KMS-11 (cell line): ENCODE measurements at regions not wholly inside any gene's neighbourhood (a gene's known extent, or its start where the extent isn't known, plus 50 kb on each side); places are given as distances from the start of the nearest gene placed in this dataset.

Experiments
- H2AFZ ChIP-seq: fragments of 200-600 bp; sonication (generic); 2 replicates; pipeline ENCODE4 v1.6.1; 2016; ENCODE audit warnings: antibody characterized with exemption, mixed run types, low read depth
- H3K27ac ChIP-seq: fragments of 200-600 bp; sonication (generic); 2 replicates; pipeline ENCODE4 v1.6.1; 2016; ENCODE audit warnings: mild to moderate bottlenecking, mixed run types
- H3K27me3 ChIP-seq: fragments of 200-600 bp; sonication (generic); 2 replicates; pipeline ENCODE4 v1.6.1; 2017; ENCODE audit warnings: mild to moderate bottlenecking, low read depth, mixed run types, moderate library complexity; ENCODE audit not compliant: insufficient read depth
- H3K36me3 ChIP-seq: fragments of 200-600 bp; sonication (generic); 2 replicates; pipeline ENCODE4 v1.6.1; 2017; ENCODE audit warnings: mild to moderate bottlenecking, mixed run types; ENCODE audit not compliant: insufficient read depth
- H3K4me1 ChIP-seq: fragments of 200-600 bp; sonication (generic); 2 replicates; pipeline ENCODE4 v1.6.1; 2016; ENCODE audit warnings: mild to moderate bottlenecking, low read depth, mixed run types; ENCODE audit not compliant: poor library complexity, severe bottlenecking
- H3K4me2 ChIP-seq: fragments of 200-600 bp; sonication (generic); 2 replicates; pipeline ENCODE4 v1.7.0; 2016; ENCODE audit warnings: mild to moderate bottlenecking, mixed run types
- H3K4me3 ChIP-seq: fragments of 200-600 bp; sonication (generic); IDR thresholded peaks from 2 replicates; pipeline ENCODE4 v1.6.1; 2017; ENCODE audit warnings: low read depth, low read length, mixed read lengths; ENCODE audit not compliant: insufficient read depth
- H3K79me2 ChIP-seq: fragments of 200-600 bp; sonication (generic); 2 replicates; pipeline ENCODE4 v1.6.1; 2016; ENCODE audit warnings: low read depth, mixed run types; ENCODE audit not compliant: insufficient read depth
- H3K9ac ChIP-seq: fragments of 200-600 bp; sonication (generic); 2 replicates; pipeline ENCODE4 v1.6.1; 2016; ENCODE audit warnings: mild to moderate bottlenecking, mixed run types
- H4K20me1 ChIP-seq: fragments of 200-600 bp; sonication (generic); 2 replicates; pipeline ENCODE4 v1.6.1; 2016; ENCODE audit warnings: mild to moderate bottlenecking, mixed run types; ENCODE audit not compliant: insufficient read depth
- CTCF ChIP-seq: fragments of 200-600 bp; sonication (generic); conservative IDR thresholded peaks from 2 replicates; pipeline ENCODE4 v1.6.1; 2017; ENCODE audit warnings: low read depth, mild to moderate bottlenecking, antibody characterized with exemption, low read length, moderate library complexity, mixed read lengths

GRCh38 chr6:14231501-14232280 is 114.1 kb downstream of the CD83 start:
- H3K4me1 ChIP-seq = no peaks in the 10 kb centered on the region
- H3K27me3 ChIP-seq = no peaks in the 10 kb centered on the region
- no peak overlapping the region for H3K4me3 ChIP-seq
- no peak overlapping the region for H3K4me2 ChIP-seq
- H2AFZ ChIP-seq = no peak overlapping the region
- no peak overlapping the region for H3K27ac ChIP-seq
- no peak overlapping the region for H3K9ac ChIP-seq
- TF ChIP-seq CTCF = no peak
- no peaks in the 10 kb centered on the region for H4K20me1 ChIP-seq
- H3K79me2 ChIP-seq = no peaks in the 10 kb centered on the region
- no peaks in the 10 kb centered on the region for H3K36me3 ChIP-seq

GRCh38 chr6:14232889-14233288 is 115.3 kb downstream of the CD83 start:
- Histone ChIP-seq H3K27ac (no peak overlapping the region), H3K36me3 (no peaks in the 10 kb centered on the region), H3K4me2 (no peak overlapping the region), H2AFZ (no peak overlapping the region), H3K4me3 (no peak overlapping the region), H4K20me1 (no peaks in the 10 kb centered on the region), H3K27me3 (no peaks in the 10 kb centered on the region), H3K79me2 (no peaks in the 10 kb centered on the region), H3K9ac (no peak overlapping the region), H3K4me1 (no peaks in the 10 kb centered on the region)
- TF ChIP-seq CTCF = no peak

- Histone ChIP-seq H3K9ac (no peak overlapping the region), H3K4me2 (no peak overlapping the region), H3K27me3 (no peaks in the 10 kb centered on the region), H3K4me1 (no peaks in the 10 kb centered on the region), H4K20me1 (no peaks in the 10 kb centered on the region), H2AFZ (no peak overlapping the region), H3K79me2 (no peaks in the 10 kb centered on the region), H3K36me3 (no peaks in the 10 kb centered on the region), H3K27ac (no peak overlapping the region), H3K4me3 (no peak overlapping the region)
- no peak for TF ChIP-seq CTCF
Measured at GRCh38 chr6:14235653-14236356, 118.2 kb downstream of the CD83 start.

GRCh38 chr6:14239097-14239496 is 121.5 kb downstream of the CD83 start:
- Histone ChIP-seq H3K4me3 (no peak overlapping the region), H2AFZ (no peak overlapping the region), H3K79me2 (no peaks in the 10 kb centered on the region), H3K36me3 (no peaks in the 10 kb centered on the region), H4K20me1 (no peaks in the 10 kb centered on the region), H3K27me3 (no peaks in the 10 kb centered on the region), H3K4me2 (no peak overlapping the region), H3K4me1 (no peaks in the 10 kb centered on the region), H3K9ac (no peak overlapping the region), H3K27ac (no peak overlapping the region)
- no peak for TF ChIP-seq CTCF
